Hepatocyte (in vitro differentiated cells): ENCODE measurements at regions not wholly inside any gene's neighbourhood (a gene's known extent, or its start where the extent isn't known, plus 50 kb on each side); places are given as distances from the start of the nearest gene placed in this dataset.

Source experiments
- DNase-seq: peaks from one replicate; pipeline ENCODE4 v3.0.0-alpha.2; 2016; ENCODE audit warnings: low spot score
- H2AFZ ChIP-seq: fragments of 200-600 bp; sonication (generic); 2 replicates; pipeline ENCODE4 v1.6.0; 2016; ENCODE audit warnings: antibody characterized with exemption, mild to moderate bottlenecking
- H3K27ac ChIP-seq: fragments of 200-600 bp; sonication (generic); 2 replicates; pipeline ENCODE4 v1.5.1; 2016; ENCODE audit warnings: mild to moderate bottlenecking
- H3K27me3 ChIP-seq: fragments of 200-600 bp; sonication (generic); 2 replicates; pipeline ENCODE4 v1.6.1; 2016
- H3K36me3 ChIP-seq: fragments of 200-600 bp; sonication (generic); replicated peaks from 2 replicates; pipeline ENCODE4 v1.5.1; 2016; ENCODE audit warnings: low read depth; ENCODE audit not compliant: insufficient read depth
- H3K4me1 ChIP-seq: fragments of 200-600 bp; sonication (generic); 2 replicates; pipeline ENCODE4 v1.5.1; 2016; ENCODE audit warnings: mild to moderate bottlenecking, moderate library complexity; ENCODE audit not compliant: insufficient read depth
- H3K4me2 ChIP-seq: fragments of 200-600 bp; sonication (generic); 2 replicates; pipeline ENCODE4 v1.6.0; 2016
- H3K4me3 ChIP-seq: fragments of 200-600 bp; sonication (generic); 2 replicates; pipeline ENCODE4 v1.5.1; 2016; ENCODE audit warnings: mild to moderate bottlenecking
- H3K79me2 ChIP-seq: fragments of 200-600 bp; sonication (generic); 2 replicates; pipeline ENCODE4 v1.6.0; 2017; ENCODE audit warnings: mild to moderate bottlenecking
- H3K9me2 ChIP-seq: fragments of 200-600 bp; sonication (generic); replicated peaks from 2 replicates; pipeline ENCODE4 v1.6.0; 2017; ENCODE audit warnings: mild to moderate bottlenecking; ENCODE audit not compliant: insufficient read depth
- H3K9me3 ChIP-seq: fragments of 200-600 bp; sonication (generic); 2 replicates; pipeline ENCODE4 v1.5.1; 2016; ENCODE audit warnings: low read depth, mild to moderate bottlenecking
- H4K20me1 ChIP-seq: fragments of 200-600 bp; sonication (generic); 2 replicates; pipeline ENCODE4 v1.6.0; 2016; ENCODE audit warnings: mild to moderate bottlenecking; ENCODE audit not compliant: insufficient read depth, poor library complexity, severe bottlenecking
- CTCF ChIP-seq: fragments of 200-600 bp; sonication (generic); IDR thresholded peaks from 2 replicates; pipeline ENCODE4 v1.5.1; 2016; ENCODE audit warnings: antibody characterized with exemption, mild to moderate bottlenecking; ENCODE audit not compliant: poor library complexity
- EZH2 ChIP-seq: fragments of 200-600 bp; sonication (generic); IDR thresholded peaks from 2 replicates; pipeline ENCODE4 v1.6.1; 2016; ENCODE audit warnings: antibody characterized with exemption, mild to moderate bottlenecking, borderline replicate concordance
- EZH2phosphoT487 ChIP-seq: fragments of 200-600 bp; sonication (generic); IDR thresholded peaks from one replicate; pipeline ENCODE4 v1.6.1; 2018; ENCODE audit warnings: antibody characterized with exemption, mild to moderate bottlenecking, low read depth, moderate library complexity; ENCODE audit not compliant: unreplicated experiment, severe bottlenecking
- WGBS: methylation state at CpG from one replicate; pipeline ENCODE4 v1.1.6; 2016; ENCODE audit warnings: low lambda C conversion rate; ENCODE audit errors: missing lambda C conversion rate; 5-methylcytosine and 5-hydroxymethylcytosine counted together

- H3K9me2 ChIP-seq: no peaks in the 10 kb centered on the region
- H2AFZ ChIP-seq: no peak overlapping the region
- H3K4me2 ChIP-seq: no peak overlapping the region
- peaks cover 11% of the 10 kb centered on the region for H3K4me1 ChIP-seq
- H3K4me3 ChIP-seq: no peak overlapping the region
- WGBS: 86% methylated on average over 1 of the region's 1 CpG
- no peaks in the 10 kb centered on the region for H3K79me2 ChIP-seq
- DNase-seq: no peak
- no peak for TF ChIP-seq EZH2
- TF ChIP-seq CTCF: no peak
- no peak for TF ChIP-seq EZH2phosphoT487
- no peak overlapping the region for H3K27ac ChIP-seq
- no peaks in the 10 kb centered on the region for H3K27me3 ChIP-seq
- no peaks in the 10 kb centered on the region for H3K36me3 ChIP-seq
- no peaks in the 10 kb centered on the region for H3K9me3 ChIP-seq
- H4K20me1 ChIP-seq: no peaks in the 10 kb centered on the region
Observed at GRCh38 chr7:52151559-52151958, 835.0 kb upstream of the COBL start.

GRCh38 chr7:52150952-52151351 is 834.3 kb upstream of the COBL start:
- Histone ChIP-seq H3K4me2 (no peak overlapping the region), H3K9me3 (no peaks in the 10 kb centered on the region), H3K4me3 (no peak overlapping the region), H3K4me1 (peaks cover 14% of the 10 kb centered on the region), H4K20me1 (no peaks in the 10 kb centered on the region), H3K36me3 (no peaks in the 10 kb centered on the region), H3K79me2 (no peaks in the 10 kb centered on the region), H3K9me2 (no peaks in the 10 kb centered on the region), H2AFZ (no peak overlapping the region), H3K27me3 (no peaks in the 10 kb centered on the region), H3K27ac (no peak overlapping the region)
- TF ChIP-seq EZH2phosphoT487: no peak
- DNase-seq: no peak
- WGBS: 58% methylated on average over 2 of the region's 2 CpGs

GRCh38 chr7:52146871-52147634 is 830.4 kb upstream of the COBL start:
- peak; percentile 39 for DNase-seq
- Histone ChIP-seq H3K36me3 (no peaks in the 10 kb centered on the region), H2AFZ (no peak overlapping the region), H3K27ac (peak overlapping the region; percentile 42), H3K4me1 (peaks cover 14% of the 10 kb centered on the region), H3K9me2 (no peaks in the 10 kb centered on the region), H3K27me3 (no peaks in the 10 kb centered on the region), H4K20me1 (no peaks in the 10 kb centered on the region), H3K4me2 (peak overlapping the region; percentile 23), H3K4me3 (no peak overlapping the region), H3K79me2 (no peaks in the 10 kb centered on the region), H3K9me3 (no peaks in the 10 kb centered on the region)
- TF ChIP-seq EZH2: no peak
- TF ChIP-seq EZH2phosphoT487: no peak
- no peak for TF ChIP-seq CTCF
- WGBS: 48% methylated on average over 6 of the region's 6 CpGs

GRCh38 chr7:52143219-52143618 is 826.6 kb upstream of the COBL start:
- Histone ChIP-seq H2AFZ (no peak overlapping the region), H3K36me3 (no peaks in the 10 kb centered on the region), H4K20me1 (no peaks in the 10 kb centered on the region), H3K4me1 (peaks cover 14% of the 10 kb centered on the region), H3K79me2 (no peaks in the 10 kb centered on the region), H3K27ac (no peak overlapping the region), H3K4me3 (no peak overlapping the region), H3K4me2 (no peak overlapping the region), H3K27me3 (no peaks in the 10 kb centered on the region), H3K9me3 (no peaks in the 10 kb centered on the region), H3K9me2 (no peaks in the 10 kb centered on the region)
- 74% methylated on average over 4 of the region's 4 CpGs for WGBS
- TF ChIP-seq EZH2 (no peak), CTCF (no peak), EZH2phosphoT487 (no peak)
- DNase-seq: no peak
